ENCODE measurements at regions not wholly inside any gene's neighbourhood (a gene's known extent, or its start where the extent isn't known, plus 50 kb on each side); places are given as distances from the start of the nearest gene placed in this dataset.

- no peak for TF ChIP-seq POLR2A (IDR thresholded peaks at IDR 0.05; ENCODE audit: low read depth, low read length)
- TF ChIP-seq CTCF (IDR thresholded peaks at IDR 0.05; ENCODE audit: extremely low read depth in 1 of 2, insufficient read depth in 1 of 2, low read depth in 1 of 2, low read length in 2 of 2) = no peak
These were observed 161.8 kb upstream of the LDB2 start for GRCh38 chr4:17060230-17060629.
